Bronchial epithelial cell (primary cell): ENCODE measurements at regions not wholly inside any gene's neighbourhood (a gene's known extent, or its start where the extent isn't known, plus 50 kb on each side); places are given as distances from the start of the nearest gene placed in this dataset.
"Not testable (repeated sequence)": the region's sequence is repeated elsewhere in the genome, so short reads cannot be mapped to it uniquely, and the experiment has no call there.

Experiments used
- DNase-seq: peaks from one replicate; pipeline ENCODE4 v3.0.0-alpha.2; 2010; ENCODE audit warnings: low read depth
- FAIRE-seq: peaks from 2 replicates; lab custom pipeline; 2011; peaks lifted over from hg19 to GRCh38; lab: Jason Lieb, UNC
- H3K27me3 ChIP-seq: 2 replicates; pipeline ENCODE4 v1.5.1; 2011; ENCODE audit warnings: low read length; ENCODE audit not compliant: control insufficient read depth, insufficient read depth
- H3K36me3 ChIP-seq: 2 replicates; pipeline ENCODE4 v1.5.1; 2011; ENCODE audit warnings: low read length; ENCODE audit not compliant: control insufficient read depth, insufficient read depth
- H3K4me3 ChIP-seq: 2 replicates; pipeline ENCODE4 v1.5.1; 2011; ENCODE audit warnings: mild to moderate bottlenecking, low read depth, low read length, control low read depth

GRCh38 chr14:19097306-19097705 lies 130.1 kb downstream of the POTEM start:
- FAIRE-seq, DNase-seq, H3K27me3 ChIP-seq: not testable (repeated sequence)

GRCh38 chr14:19097750-19098149 lies 130.5 kb downstream of the POTEM start:
- H3K27me3 ChIP-seq, H3K4me3 ChIP-seq, FAIRE-seq, DNase-seq, H3K36me3 ChIP-seq: not testable (repeated sequence)

More at GRCh38 chr14:19097306-19097705, 130.1 kb downstream of the POTEM start:
- H3K36me3 ChIP-seq, H3K4me3 ChIP-seq: not testable (repeated sequence)

- FAIRE-seq, H3K4me3 ChIP-seq: not testable (repeated sequence)
Observed at GRCh38 chr14:19098230-19098629, 131.0 kb downstream of the POTEM start.

GRCh38 chr14:19098732-19099131 lies 131.5 kb downstream of the POTEM start:
- not testable (repeated sequence) for FAIRE-seq, DNase-seq, H3K4me3 ChIP-seq

More at GRCh38 chr14:19098230-19098629, 131.0 kb downstream of the POTEM start:
- not testable (repeated sequence) for H3K36me3 ChIP-seq, H3K27me3 ChIP-seq, DNase-seq

GRCh38 chr14:19099336-19099735 lies 132.1 kb downstream of the POTEM start:
- not testable (repeated sequence) for FAIRE-seq

More at GRCh38 chr14:19098732-19099131, 131.5 kb downstream of the POTEM start:
- H3K36me3 ChIP-seq, H3K27me3 ChIP-seq: not testable (repeated sequence)

GRCh38 chr14:19099939-19100338 lies 132.7 kb downstream of the POTEM start:
- H3K4me3 ChIP-seq, DNase-seq, FAIRE-seq, H3K36me3 ChIP-seq, H3K27me3 ChIP-seq: not testable (repeated sequence)

More at GRCh38 chr14:19099336-19099735, 132.1 kb downstream of the POTEM start:
- not testable (repeated sequence) for H3K36me3 ChIP-seq, H3K27me3 ChIP-seq, H3K4me3 ChIP-seq, DNase-seq

- H3K4me3 ChIP-seq, DNase-seq, H3K36me3 ChIP-seq, H3K27me3 ChIP-seq, FAIRE-seq: not testable (repeated sequence)
Observed at GRCh38 chr14:19105551-19105950, 138.3 kb downstream of the POTEM start.

- not testable (repeated sequence) for H3K27me3 ChIP-seq, H3K4me3 ChIP-seq, DNase-seq, FAIRE-seq, H3K36me3 ChIP-seq
Observed at GRCh38 chr14:19109887-19110286, 142.7 kb downstream of the POTEM start.

- H3K4me3 ChIP-seq, H3K36me3 ChIP-seq, FAIRE-seq, DNase-seq, H3K27me3 ChIP-seq: not testable (repeated sequence)
Observed at GRCh38 chr14:19120383-19120782, 153.1 kb downstream of the POTEM start.

GRCh38 chr14:19126269-19127051 lies 159.2 kb downstream of the POTEM start:
- DNase-seq, H3K4me3 ChIP-seq, FAIRE-seq, H3K27me3 ChIP-seq, H3K36me3 ChIP-seq: not testable (repeated sequence)

GRCh38 chr14:19127664-19128435 lies 160.6 kb downstream of the POTEM start:
- H3K4me3 ChIP-seq, DNase-seq, FAIRE-seq, H3K36me3 ChIP-seq, H3K27me3 ChIP-seq: not testable (repeated sequence)

GRCh38 chr14:19131553-19131952 lies 164.3 kb downstream of the POTEM start:
- not testable (repeated sequence) for DNase-seq, H3K36me3 ChIP-seq, H3K4me3 ChIP-seq, FAIRE-seq, H3K27me3 ChIP-seq

- DNase-seq, H3K27me3 ChIP-seq, H3K36me3 ChIP-seq, H3K4me3 ChIP-seq, FAIRE-seq: not testable (repeated sequence)
Observed at GRCh38 chr14:19132013-19132835, 165.0 kb downstream of the POTEM start.

- not testable (repeated sequence) for H3K36me3 ChIP-seq, H3K27me3 ChIP-seq, FAIRE-seq, DNase-seq, H3K4me3 ChIP-seq
Observed at GRCh38 chr14:19132836-19133120, 165.5 kb downstream of the POTEM start.
